Brain microvascular endothelial cell (primary cell): ENCODE measurements at regions not wholly inside any gene's neighbourhood (a gene's known extent, or its start where the extent isn't known, plus 50 kb on each side); places are given as distances from the start of the nearest gene placed in this dataset.

Experiments used
- DNase-seq: peaks from one replicate; pipeline ENCODE4 v3.0.0-alpha.2; 2020
- H3K27ac ChIP-seq: fragments of 250-450 bp; sonication (Bioruptor Pico); 2 replicates; pipeline ENCODE4 v1.5.1; 2020; ENCODE audit warnings: mild to moderate bottlenecking, moderate library complexity
- H3K27me3 ChIP-seq: fragments of 250-450 bp; sonication (Bioruptor Pico); replicated peaks from 2 replicates; pipeline ENCODE4 v1.5.1; 2020; ENCODE audit warnings: mild to moderate bottlenecking
- H3K36me3 ChIP-seq: fragments of 250-450 bp; sonication (Bioruptor Pico); replicated peaks from 2 replicates; pipeline ENCODE4 v1.5.1; 2020; ENCODE audit warnings: mild to moderate bottlenecking
- H3K4me3 ChIP-seq: 2 replicates; pipeline ENCODE4 v1.5.1; 2011; ENCODE audit warnings: low read depth, mild to moderate bottlenecking, control low read depth, low read length, moderate library complexity
- CTCF ChIP-seq: IDR thresholded peaks from 2 replicates; pipeline ENCODE4 v1.5.1; 2011; ENCODE audit warnings: low read depth, mild to moderate bottlenecking, moderate library complexity, low read length, control low read depth, inconsistent platforms; ENCODE audit errors: missing control alignments
- in situ Hi-C: cut with HindIII; loops from 2 replicates; pipeline ENCODE4 v1.10.0; 2017; ENCODE audit warnings: low sequenced_read_pairs, low pct_ligation_motif_present

GRCh38 chr5:38036765-38037164 lies 196.9 kb upstream of the GDNF start:
- Histone ChIP-seq H3K27ac (no peak overlapping the region), H3K27me3 (peaks cover 4% of the 10 kb centered on the region), H3K4me3 (no peak overlapping the region), H3K36me3 (no peaks in the 10 kb centered on the region)
- no peak for TF ChIP-seq CTCF
- in situ Hi-C loops, result no loop called here
- DNase-seq, result no peak

- no peak for DNase-seq
- Histone ChIP-seq H3K27ac (no peak overlapping the region), H3K36me3 (no peaks in the 10 kb centered on the region), H3K27me3 (peaks cover 2% of the 10 kb centered on the region), H3K4me3 (no peak overlapping the region)
- TF ChIP-seq CTCF, result no peak
- in situ Hi-C loops, result no loop called here
Measured at GRCh38 chr5:38032149-38032548, 192.3 kb upstream of the GDNF start.

- H3K27me3 ChIP-seq, result peaks cover 2% of the 10 kb centered on the region
- DNase-seq, result no peak
- in situ Hi-C loops, result no loop called here
- TF ChIP-seq CTCF, result no peak
- no peak overlapping the region for H3K27ac ChIP-seq
- no peak overlapping the region for H3K4me3 ChIP-seq
- H3K36me3 ChIP-seq, result no peaks in the 10 kb centered on the region
Measured at GRCh38 chr5:38031304-38031703, 191.5 kb upstream of the GDNF start.

GRCh38 chr5:38029397-38030065 lies 189.7 kb upstream of the GDNF start:
- no peaks in the 10 kb centered on the region for H3K27me3 ChIP-seq
- no peak for TF ChIP-seq CTCF
- H3K27ac ChIP-seq, result no peak overlapping the region
- in situ Hi-C loops, result no loop called here
- no peak overlapping the region for H3K4me3 ChIP-seq
- no peak for DNase-seq
- no peaks in the 10 kb centered on the region for H3K36me3 ChIP-seq

GRCh38 chr5:38023799-38024198 lies 184.0 kb upstream of the GDNF start:
- in situ Hi-C loops, result no loop called here
- Histone ChIP-seq H3K4me3 (no peak overlapping the region), H3K36me3 (no peaks in the 10 kb centered on the region), H3K27me3 (no peaks in the 10 kb centered on the region), H3K27ac (no peak overlapping the region)
- peak; percentile 12 for TF ChIP-seq CTCF
- no peak for DNase-seq

- Histone ChIP-seq H3K27me3 (no peaks in the 10 kb centered on the region), H3K36me3 (no peaks in the 10 kb centered on the region), H3K27ac (no peak overlapping the region), H3K4me3 (no peak overlapping the region)
- no peak for TF ChIP-seq CTCF
- no peak for DNase-seq
- in situ Hi-C loops, result no loop called here
Measured at GRCh38 chr5:38023371-38023770, 183.5 kb upstream of the GDNF start.
